Hepatocyte (in vitro differentiated cells): ENCODE measurements at regions not wholly inside any gene's neighbourhood (a gene's known extent, or its start where the extent isn't known, plus 50 kb on each side); places are given as distances from the start of the nearest gene placed in this dataset.

ENCODE experiments used
- EZH2 ChIP-seq: fragments of 200-600 bp; sonication (generic); IDR thresholded peaks from 2 replicates; pipeline ENCODE4 v1.6.1; 2016; ENCODE audit warnings: antibody characterized with exemption, mild to moderate bottlenecking, borderline replicate concordance
- TF ChIP-seq, protein P1 (sequence below): fragments of 200-600 bp; sonication (generic); IDR thresholded peaks from 2 replicates; pipeline ENCODE4 v1.5.1; 2016; ENCODE audit warnings: antibody characterized with exemption, mild to moderate bottlenecking; ENCODE audit not compliant: poor library complexity

DNA sequence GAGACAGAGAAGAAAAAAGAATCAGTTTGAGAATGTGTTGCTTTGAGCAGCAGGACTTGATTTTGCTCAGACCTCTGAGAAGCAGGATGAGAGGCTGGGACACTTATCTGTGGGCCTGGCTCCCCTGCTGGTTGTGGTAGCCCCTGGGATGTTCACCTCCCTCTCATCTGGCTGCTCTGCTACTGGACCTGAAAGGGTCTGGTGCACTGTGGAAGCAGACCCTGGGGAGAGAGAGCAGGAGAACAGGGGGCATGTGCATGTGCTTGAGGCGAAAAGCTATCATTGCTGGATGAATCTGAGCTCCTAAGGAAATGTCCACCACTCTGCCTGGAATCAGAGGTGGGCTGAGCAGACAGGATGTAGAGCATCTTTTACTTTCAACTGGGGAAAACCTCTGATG lies 161.1 kb downstream of the SCP2D1 start:
- TF ChIP-seq, protein P1, sequence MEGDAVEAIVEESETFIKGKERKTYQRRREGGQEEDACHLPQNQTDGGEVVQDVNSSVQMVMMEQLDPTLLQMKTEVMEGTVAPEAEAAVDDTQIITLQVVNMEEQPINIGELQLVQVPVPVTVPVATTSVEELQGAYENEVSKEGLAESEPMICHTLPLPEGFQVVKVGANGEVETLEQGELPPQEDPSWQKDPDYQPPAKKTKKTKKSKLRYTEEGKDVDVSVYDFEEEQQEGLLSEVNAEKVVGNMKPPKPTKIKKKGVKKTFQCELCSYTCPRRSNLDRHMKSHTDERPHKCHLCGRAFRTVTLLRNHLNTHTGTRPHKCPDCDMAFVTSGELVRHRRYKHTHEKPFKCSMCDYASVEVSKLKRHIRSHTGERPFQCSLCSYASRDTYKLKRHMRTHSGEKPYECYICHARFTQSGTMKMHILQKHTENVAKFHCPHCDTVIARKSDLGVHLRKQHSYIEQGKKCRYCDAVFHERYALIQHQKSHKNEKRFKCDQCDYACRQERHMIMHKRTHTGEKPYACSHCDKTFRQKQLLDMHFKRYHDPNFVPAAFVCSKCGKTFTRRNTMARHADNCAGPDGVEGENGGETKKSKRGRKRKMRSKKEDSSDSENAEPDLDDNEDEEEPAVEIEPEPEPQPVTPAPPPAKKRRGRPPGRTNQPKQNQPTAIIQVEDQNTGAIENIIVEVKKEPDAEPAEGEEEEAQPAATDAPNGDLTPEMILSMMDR = no peak
- no peak for TF ChIP-seq EZH2
